ENCODE measurements at regions not wholly inside any gene's neighbourhood (a gene's known extent, or its start where the extent isn't known, plus 50 kb on each side); places are given as distances from the start of the nearest gene placed in this dataset.

DNA sequence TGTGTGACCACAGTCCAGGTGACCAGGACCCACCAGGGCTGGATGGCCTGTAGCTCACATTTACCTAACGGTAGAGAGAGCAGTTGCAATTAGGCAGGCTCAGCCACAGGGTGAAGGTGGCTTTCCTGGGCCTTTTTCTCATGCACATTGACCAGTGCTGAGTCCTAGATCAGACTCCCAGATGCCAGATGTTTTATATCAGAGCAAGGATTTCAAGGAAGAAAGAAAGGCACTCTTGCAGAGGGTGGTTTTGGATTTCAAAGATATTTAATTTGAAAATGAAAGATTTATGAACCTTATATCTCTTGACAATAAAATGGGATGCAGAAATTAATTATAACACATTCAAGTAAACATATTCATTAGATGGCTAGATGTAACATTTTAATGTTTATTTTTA lies 694.2 kb upstream of the GYPC start (continued):
- TF ChIP-seq STAT1 (conservative IDR thresholded peaks at IDR 0.05) (no peak), BACH1 (IDR thresholded peaks at IDR 0.05; ENCODE audit: borderline replicate concordance) (no peak), HCFC1 (IDR thresholded peaks at IDR 0.05; ENCODE audit: low read length) (no peak), RCOR1 (conservative IDR thresholded peaks at IDR 0.05; ENCODE audit: low read depth, low read length) (no peak)

DNA sequence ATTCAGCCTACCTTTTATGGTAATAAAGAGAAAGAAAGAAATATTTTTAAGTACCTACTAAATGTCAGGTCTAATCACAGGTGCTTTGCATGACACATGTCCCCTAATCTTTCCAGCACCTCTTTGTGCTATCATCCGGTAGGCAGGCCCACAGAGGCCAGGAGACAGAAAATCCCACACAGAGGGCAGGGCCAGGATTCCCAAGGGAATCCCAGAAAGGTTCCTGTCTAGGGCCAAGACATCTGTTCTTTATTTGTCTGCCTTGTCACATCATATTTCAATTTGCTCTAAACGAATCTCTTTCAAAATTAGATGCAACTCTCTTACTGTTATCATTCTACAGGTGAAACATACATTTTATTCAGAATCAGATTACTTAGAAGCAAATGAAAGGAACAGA lies 676.1 kb upstream of the GYPC start:
- H3K4me1 ChIP-seq (ENCODE audit: control insufficient read depth, insufficient read depth, low read length), result no peaks in the 10 kb centered on the region
- ChIA-PET CTCF (no interaction called here), RAD21 (ENCODE audit: unreplicated experiment) (no interaction called here), SMC1A (ENCODE audit: uncharacterized antibody, unreplicated experiment) (no interaction called here), POLR2A (no interaction called here)
- BruUV-seq (replicated peaks), result no TSS peak
- intact Hi-C loops (cut with micrococcal nuclease; ENCODE audit: unreplicated experiment), result no loop called here
- TF ChIP-seq, protein P1, sequence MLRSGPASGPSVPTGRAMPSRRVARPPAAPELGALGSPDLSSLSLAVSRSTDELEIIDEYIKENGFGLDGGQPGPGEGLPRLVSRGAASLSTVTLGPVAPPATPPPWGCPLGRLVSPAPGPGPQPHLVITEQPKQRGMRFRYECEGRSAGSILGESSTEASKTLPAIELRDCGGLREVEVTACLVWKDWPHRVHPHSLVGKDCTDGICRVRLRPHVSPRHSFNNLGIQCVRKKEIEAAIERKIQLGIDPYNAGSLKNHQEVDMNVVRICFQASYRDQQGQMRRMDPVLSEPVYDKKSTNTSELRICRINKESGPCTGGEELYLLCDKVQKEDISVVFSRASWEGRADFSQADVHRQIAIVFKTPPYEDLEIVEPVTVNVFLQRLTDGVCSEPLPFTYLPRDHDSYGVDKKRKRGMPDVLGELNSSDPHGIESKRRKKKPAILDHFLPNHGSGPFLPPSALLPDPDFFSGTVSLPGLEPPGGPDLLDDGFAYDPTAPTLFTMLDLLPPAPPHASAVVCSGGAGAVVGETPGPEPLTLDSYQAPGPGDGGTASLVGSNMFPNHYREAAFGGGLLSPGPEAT (IDR thresholded peaks at IDR 0.05; ENCODE audit: low read depth), result no peak
- TF ChIP-seq, protein P2, sequence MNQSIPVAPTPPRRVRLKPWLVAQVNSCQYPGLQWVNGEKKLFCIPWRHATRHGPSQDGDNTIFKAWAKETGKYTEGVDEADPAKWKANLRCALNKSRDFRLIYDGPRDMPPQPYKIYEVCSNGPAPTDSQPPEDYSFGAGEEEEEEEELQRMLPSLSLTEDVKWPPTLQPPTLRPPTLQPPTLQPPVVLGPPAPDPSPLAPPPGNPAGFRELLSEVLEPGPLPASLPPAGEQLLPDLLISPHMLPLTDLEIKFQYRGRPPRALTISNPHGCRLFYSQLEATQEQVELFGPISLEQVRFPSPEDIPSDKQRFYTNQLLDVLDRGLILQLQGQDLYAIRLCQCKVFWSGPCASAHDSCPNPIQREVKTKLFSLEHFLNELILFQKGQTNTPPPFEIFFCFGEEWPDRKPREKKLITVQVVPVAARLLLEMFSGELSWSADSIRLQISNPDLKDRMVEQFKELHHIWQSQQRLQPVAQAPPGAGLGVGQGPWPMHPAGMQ (IDR thresholded peaks at IDR 0.05; ENCODE audit: borderline replicate concordance), result no peak
- no peak for TF ChIP-seq USF2 (IDR thresholded peaks at IDR 0.05; ENCODE audit: borderline replicate concordance, low read depth, low read length)
- no peak for TF ChIP-seq PAX5 (IDR thresholded peaks at IDR 0.05; ENCODE audit: borderline replicate concordance, low read depth, low read length)
- TF ChIP-seq SMC3 (IDR thresholded peaks at IDR 0.05; ENCODE audit: borderline replicate concordance, low read length), result no peak
- no peak for TF ChIP-seq ZBED1 (IDR thresholded peaks at IDR 0.05; ENCODE audit: borderline replicate concordance)
- TF ChIP-seq RAD51 (IDR thresholded peaks at IDR 0.05), result no peak
- no peak for TF ChIP-seq NRF1 (conservative IDR thresholded peaks at IDR 0.05; ENCODE audit: low read depth, low read length)
- TF ChIP-seq ZNF592 (IDR thresholded peaks at IDR 0.05), result no peak
- TF ChIP-seq MTA3 (IDR thresholded peaks at IDR 0.05; ENCODE audit: borderline replicate concordance, low read length), result no peak
- TF ChIP-seq STAT1 (conservative IDR thresholded peaks at IDR 0.05), result no peak
- no peak overlapping the region for H3K4me3 ChIP-seq
- no peak overlapping the region for H3K4me2 ChIP-seq (ENCODE audit: control insufficient read depth, insufficient read depth)
- in situ Hi-C loops (cut with MboI), result no loop called here
- DNase-seq (ENCODE audit: low read depth, low spot score) (no peak), FAIRE-seq (no peak), ATAC-seq (no peak)
- 2% methylated on average over 2 of the region's 2 CpGs for WGBS (ENCODE audit: insufficient coverage, insufficient replicate concordance, low lambda C conversion rate, missing lambda C conversion rate)
- H2AFZ ChIP-seq (ENCODE audit: control insufficient read depth, low read depth, low read length), result no peak overlapping the region
- H3K9ac ChIP-seq (ENCODE audit: control insufficient read depth, insufficient read depth, low read length), result no peak overlapping the region
- no peaks in the 10 kb centered on the region for H3K36me3 ChIP-seq (ENCODE audit: control insufficient read depth in 2 of 2, insufficient read depth in 2 of 2, low read length in 1 of 2)
- H3K9me3 ChIP-seq (replicated peaks; ENCODE audit: control insufficient read depth, insufficient read depth, low read length), result no peaks in the 10 kb centered on the region
- no peak overlapping the region for H3K27ac ChIP-seq (ENCODE audit: control insufficient read depth, insufficient read depth)
- H3K27me3 ChIP-seq (replicated peaks in 1 of 2; ENCODE audit: control insufficient read depth in 2 of 2, insufficient read depth in 2 of 2, low read length in 1 of 2), result no peaks in the 10 kb centered on the region
- H4K20me1 ChIP-seq (ENCODE audit: control insufficient read depth, insufficient read depth), result no peaks in the 10 kb centered on the region
- no peaks in the 10 kb centered on the region for H3K79me2 ChIP-seq (ENCODE audit: control insufficient read depth, insufficient read depth, low read length)

Data from GM12878 (cell line).